Urinary bladder (tissue), 3 donors: ENCODE measurements at regions not wholly inside any gene's neighbourhood (a gene's known extent, or its start where the extent isn't known, plus 50 kb on each side); places are given as distances from the start of the nearest gene placed in this dataset.

Source experiments
- DNase-seq: peaks from one replicate; pipeline ENCODE4 v3.0.0-alpha.2; 2015; ENCODE audit errors: extremely low spot score
- H3K27ac ChIP-seq: one replicate; pipeline ENCODE4 v1.5.1; 2013; ENCODE audit warnings: low read depth, mild to moderate bottlenecking, moderate library complexity
- H3K36me3 ChIP-seq: one replicate; pipeline ENCODE4 v1.6.1; 2013; ENCODE audit warnings: mild to moderate bottlenecking, moderate library complexity; ENCODE audit not compliant: insufficient read depth
- H3K4me1 ChIP-seq: one replicate; pipeline ENCODE4 v1.6.1; 2013; ENCODE audit warnings: mild to moderate bottlenecking, moderate library complexity; ENCODE audit not compliant: insufficient read depth
- H3K4me3 ChIP-seq: one replicate; pipeline ENCODE4 v1.5.1; 2013; ENCODE audit warnings: low read depth, low read length
- WGBS: extraction: QIAGEN DNeasy Blood & Tissue Kit; methylation state at CpG from one replicate; pipeline ENCODE4 v1.1.7; 2013; 5-methylcytosine and 5-hydroxymethylcytosine counted together
- donor health status: healthy with polysubstance abuse.
- donor health status: healthy.

DNA sequence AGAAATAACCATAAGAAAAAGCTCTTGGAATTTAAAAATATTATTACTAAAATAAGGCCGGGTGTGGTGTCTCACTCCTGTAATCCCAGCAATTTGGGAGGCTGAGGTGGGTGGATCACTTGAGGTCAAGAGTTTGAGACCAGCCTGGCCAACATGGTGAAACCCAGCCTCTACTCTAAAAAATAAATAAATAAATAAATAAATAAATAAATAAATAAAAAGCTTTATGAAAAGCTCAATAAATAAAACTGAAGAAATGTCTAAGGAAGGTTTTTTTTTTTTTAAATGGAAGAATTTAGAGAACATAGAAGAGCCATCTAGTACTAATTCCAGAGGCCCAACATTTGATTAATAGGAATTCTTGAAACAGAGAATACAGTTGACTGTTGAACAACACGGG, 249.1 kb upstream of the PROX1 start:
- H3K27ac ChIP-seq, result no peak overlapping the region
- no peak overlapping the region for H3K4me3 ChIP-seq
- H3K4me1 ChIP-seq, result no peaks in the 10 kb centered on the region
- H3K36me3 ChIP-seq, result no peaks in the 10 kb centered on the region
- DNase-seq, result no peak
- WGBS, result 92% methylated on average over 2 of the region's 2 CpGs

DNA sequence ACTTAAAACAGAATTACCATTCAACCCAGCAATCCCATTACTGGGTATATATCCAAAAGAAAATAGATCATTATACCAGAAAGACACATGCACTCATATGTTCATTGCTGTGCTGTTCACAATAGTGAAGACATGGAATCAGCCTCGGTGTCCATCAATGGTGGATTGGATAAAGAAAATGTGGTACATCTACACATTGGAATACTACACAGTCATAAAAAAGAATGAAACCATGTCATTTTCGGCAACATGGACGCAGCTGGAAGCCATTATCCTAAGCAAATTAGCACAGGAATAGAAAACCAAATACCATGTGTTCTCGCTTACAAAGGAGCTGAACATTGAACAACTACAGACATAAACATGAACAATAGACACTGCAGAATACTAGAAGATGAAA, 244.8 kb upstream of the PROX1 start:
- H3K4me1 ChIP-seq, result no peaks in the 10 kb centered on the region
- H3K4me3 ChIP-seq, result no peak overlapping the region
- H3K36me3 ChIP-seq, result no peaks in the 10 kb centered on the region
- no peak for DNase-seq
- 83% methylated on average over 4 of the region's 4 CpGs for WGBS
- H3K27ac ChIP-seq, result no peak overlapping the region

DNA sequence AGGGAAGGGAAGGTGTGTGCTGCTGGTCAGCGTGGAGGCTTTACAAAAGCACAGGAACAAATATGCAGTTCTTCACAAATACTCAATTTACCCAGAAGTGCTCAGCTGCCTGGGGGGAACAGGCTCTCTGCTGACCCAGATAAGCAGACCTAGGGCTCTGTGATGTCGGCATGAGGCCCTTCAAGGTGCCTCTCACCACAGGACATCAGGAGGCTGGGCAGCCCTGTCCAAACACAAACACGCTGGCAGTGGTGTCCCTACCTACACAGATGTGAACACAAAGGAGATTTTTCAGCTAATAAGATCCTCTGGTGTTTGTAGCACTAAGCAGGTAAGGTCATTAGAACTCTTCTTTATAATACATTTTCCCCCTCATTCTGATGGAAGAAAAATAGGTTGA, 243.0 kb upstream of the PROX1 start:
- DNase-seq, result no peak
- H3K4me1 ChIP-seq, result no peaks in the 10 kb centered on the region
- no peak overlapping the region for H3K27ac ChIP-seq
- no peak overlapping the region for H3K4me3 ChIP-seq
- 60% methylated on average over 3 of the region's 3 CpGs for WGBS
- H3K36me3 ChIP-seq, result no peaks in the 10 kb centered on the region

DNA sequence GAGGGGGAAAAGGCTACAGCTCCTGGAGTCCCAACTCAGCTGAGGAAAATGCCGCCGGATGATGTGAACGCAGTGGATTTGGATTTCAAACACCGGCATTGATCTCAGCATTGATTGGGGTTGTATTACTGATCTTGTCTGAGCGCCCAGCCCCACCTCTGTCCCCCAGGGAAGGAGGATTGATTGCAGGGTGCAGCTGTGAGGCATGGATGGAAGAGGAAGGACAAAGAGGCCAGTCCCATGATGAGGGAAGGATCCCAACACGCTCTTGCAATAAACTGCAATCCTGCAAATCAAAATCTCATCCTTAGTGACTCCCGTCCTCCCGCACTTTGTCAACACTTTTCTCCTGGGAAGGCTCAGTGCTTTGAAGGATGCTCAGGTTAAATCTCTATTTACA, 242.3 kb upstream of the PROX1 start:
- Histone ChIP-seq H3K27ac (no peak overlapping the region), H3K4me3 (no peak overlapping the region), H3K4me1 (no peaks in the 10 kb centered on the region), H3K36me3 (no peaks in the 10 kb centered on the region)
- no peak for DNase-seq
- 91% methylated on average over 8 of the region's 8 CpGs for WGBS

DNA sequence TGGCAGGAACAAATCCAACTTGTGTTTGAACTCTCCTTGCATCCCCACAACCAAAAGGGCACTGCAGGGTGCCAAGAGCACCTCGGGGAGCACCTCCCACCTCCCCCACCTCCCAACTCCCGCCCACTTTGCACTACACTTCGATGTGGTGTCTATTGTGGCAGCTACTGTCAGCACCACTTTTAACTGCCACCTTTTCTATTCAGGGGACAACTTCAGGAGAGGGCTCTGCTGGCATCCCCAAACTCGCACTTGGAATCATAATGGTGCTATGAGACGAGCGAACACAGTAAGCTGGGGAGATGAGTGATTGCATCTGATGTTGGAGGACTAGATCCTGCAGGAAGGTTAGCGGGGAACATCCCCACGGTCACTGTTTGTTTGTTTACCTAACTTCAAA, 238.2 kb upstream of the PROX1 start:
- 80% methylated on average over 8 of the region's 8 CpGs for WGBS
- H3K36me3 ChIP-seq, result no peaks in the 10 kb centered on the region
- no peaks in the 10 kb centered on the region for H3K4me1 ChIP-seq
- DNase-seq, result no peak
- H3K4me3 ChIP-seq, result no peak overlapping the region
- no peak overlapping the region for H3K27ac ChIP-seq

DNA sequence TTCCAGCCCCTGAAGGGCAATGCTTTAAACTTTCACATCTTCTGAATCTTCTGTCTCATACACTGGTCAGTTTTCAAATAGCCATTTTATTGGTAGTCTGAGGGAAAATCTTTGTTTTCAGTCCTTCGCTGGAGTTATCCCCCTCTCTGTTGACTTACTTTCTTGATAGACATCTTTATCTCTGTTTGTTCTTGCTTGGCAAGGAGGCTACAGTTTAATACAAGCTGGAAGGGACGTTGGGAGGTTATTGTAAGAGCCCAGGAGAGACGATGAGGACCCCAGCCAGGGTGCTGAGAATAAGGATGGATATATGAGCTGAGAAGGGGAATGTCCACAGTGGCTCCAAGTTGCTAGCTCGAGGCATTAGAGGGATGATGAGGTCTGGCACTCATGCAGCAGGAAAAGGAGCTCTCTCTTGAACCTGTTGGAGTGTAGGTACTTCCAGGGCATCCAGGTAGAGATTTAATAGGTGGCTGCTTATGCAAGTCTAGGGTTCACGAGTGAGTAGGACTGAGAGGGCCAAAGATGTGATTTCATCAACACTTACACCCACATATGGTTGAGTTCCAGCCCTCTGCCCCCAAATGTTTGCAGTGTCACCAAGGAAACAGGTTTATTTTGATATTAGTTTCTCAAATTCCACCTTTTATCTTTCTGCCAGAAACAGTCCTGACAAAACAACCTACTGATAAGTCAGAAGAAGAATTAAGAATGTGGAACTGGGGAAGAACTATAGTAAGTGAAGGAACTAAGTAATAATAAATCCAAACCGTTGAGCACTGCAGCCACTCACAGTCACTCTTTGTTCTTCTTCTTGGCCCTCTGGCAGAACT, 237.3 kb upstream of the PROX1 start:
- 24% methylated on average over 6 of the region's 6 CpGs for WGBS
- no peak for DNase-seq

DNA sequence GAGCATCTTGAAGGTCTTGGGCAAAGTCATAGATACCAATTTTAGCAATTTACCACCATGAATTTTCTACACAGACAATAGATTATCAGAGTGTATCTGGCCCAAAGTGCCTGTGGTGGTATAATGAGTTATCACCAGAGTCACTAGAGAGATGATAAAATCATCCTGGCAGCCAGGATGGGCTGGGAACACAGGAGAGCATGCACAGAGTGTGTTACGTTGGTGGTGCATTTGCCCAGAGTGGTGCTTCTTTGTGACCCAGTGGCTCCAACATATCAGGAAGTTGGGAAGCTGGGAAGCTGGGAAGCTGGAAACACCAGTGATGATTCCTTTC, 236.7 kb upstream of the PROX1 start:
- H3K4me3 ChIP-seq, result no peak overlapping the region
- DNase-seq, result no peak
- no peak overlapping the region for H3K27ac ChIP-seq
- WGBS, result 69% methylated on average over 1 of the region's 1 CpG
- H3K4me1 ChIP-seq, result no peaks in the 10 kb centered on the region
- H3K36me3 ChIP-seq, result no peaks in the 10 kb centered on the region

More for the DNA sequence above, 237.3 kb upstream of the PROX1 start:
- Histone ChIP-seq H3K36me3 (no peaks in the 10 kb centered on the region), H3K4me3 (no peak overlapping the region), H3K4me1 (no peaks in the 10 kb centered on the region), H3K27ac (no peak overlapping the region)

DNA sequence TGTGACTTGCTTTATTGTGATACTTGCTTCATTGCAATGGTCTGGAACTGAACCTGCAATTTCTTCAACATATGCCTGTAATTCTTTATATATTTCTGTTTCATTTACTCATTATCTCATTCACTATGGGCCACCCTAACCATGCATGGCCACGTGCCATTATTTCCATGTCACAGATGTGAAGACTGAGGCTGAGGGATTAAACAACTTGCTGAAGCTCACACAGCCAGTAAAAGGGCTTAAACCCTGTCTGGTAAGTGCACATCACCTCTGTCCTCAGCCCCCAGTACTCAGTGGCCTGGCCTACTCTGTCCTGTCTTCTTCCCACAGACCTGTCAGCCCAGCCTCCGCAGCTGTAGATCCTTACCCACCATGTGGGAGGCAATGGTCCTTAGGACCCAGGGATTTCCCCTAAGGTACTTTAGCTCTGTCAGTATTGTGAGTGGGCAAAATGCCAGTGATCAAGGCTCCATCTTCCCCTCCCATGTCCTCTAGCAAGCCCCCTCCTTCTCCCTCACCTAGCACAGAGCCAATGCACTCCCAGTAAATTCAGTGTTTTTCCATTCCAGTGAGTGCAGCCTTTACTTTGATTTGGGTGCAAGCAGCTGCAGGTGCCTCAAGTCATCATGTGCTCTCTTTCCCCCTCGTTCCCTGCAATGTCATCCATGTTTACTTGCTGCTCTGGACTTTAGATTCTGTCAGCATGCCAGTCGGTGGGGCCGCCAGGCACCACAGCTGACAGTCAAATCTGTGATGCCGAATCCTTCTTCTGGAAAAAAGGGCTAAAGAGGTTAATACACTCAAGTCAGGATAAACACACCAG, 228.2 kb upstream of the PROX1 start:
- WGBS, result 56% methylated on average over 6 of the region's 6 CpGs
- no peak overlapping the region for H3K4me3 ChIP-seq
- DNase-seq, result no peak

DNA sequence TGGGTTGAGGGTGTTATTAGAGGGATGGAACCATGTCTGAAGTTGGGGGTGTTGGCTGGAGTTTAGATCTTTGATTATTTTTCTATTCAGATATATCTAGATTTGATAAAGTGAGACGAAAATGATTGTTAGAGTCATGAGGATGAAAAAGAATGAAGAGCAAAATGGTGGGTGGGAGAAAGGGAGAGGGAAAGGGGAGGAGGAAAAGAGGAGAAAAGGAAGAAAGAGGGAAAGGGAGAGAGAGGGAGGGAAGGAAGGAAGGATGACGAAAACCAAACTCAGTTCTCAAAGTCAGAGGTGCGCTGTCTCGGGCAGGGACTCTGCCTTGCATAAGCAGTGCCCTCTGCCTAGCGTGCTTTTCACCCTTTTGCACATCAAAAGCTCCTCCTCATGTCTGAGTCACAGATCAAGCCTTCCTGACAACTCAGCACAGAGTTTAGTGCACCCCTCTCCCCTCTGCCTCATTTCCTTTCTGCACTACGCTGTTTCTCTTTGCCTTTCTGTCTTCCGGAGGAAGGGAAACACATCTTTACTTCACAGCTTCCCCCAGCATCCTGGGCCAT, 225.8 kb upstream of the PROX1 start:
- Histone ChIP-seq H3K36me3 (no peaks in the 10 kb centered on the region), H3K27ac (no peak overlapping the region), H3K4me3 (no peak overlapping the region), H3K4me1 (no peaks in the 10 kb centered on the region)
- WGBS, result 38% methylated on average over 7 of the region's 7 CpGs
- DNase-seq, result no peak

More for the DNA sequence above, 228.2 kb upstream of the PROX1 start:
- Histone ChIP-seq H3K4me1 (no peaks in the 10 kb centered on the region), H3K36me3 (no peaks in the 10 kb centered on the region), H3K27ac (no peak overlapping the region)

DNA sequence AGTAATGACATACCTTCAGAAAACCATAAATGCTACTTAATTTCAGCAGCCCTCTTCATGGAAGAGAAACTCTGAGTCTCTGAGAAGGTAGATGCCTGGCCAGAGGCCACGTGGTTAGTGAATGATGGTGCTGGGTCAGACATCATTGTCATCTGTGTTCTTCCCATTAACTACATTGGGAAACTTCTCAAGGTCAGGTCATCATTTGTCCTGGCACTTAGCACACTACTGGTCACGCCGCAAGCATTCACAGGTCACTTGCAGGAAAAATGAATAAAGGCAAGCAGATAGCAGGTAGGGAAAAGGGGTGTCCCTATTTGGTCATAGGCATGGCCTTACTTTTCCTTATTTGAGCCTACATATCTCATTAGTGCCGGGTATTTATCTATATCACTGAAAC, 220.1 kb upstream of the PROX1 start:
- H3K36me3 ChIP-seq, result no peaks in the 10 kb centered on the region
- H3K4me3 ChIP-seq, result no peak overlapping the region
- 91% methylated on average over 4 of the region's 4 CpGs for WGBS
- no peaks in the 10 kb centered on the region for H3K4me1 ChIP-seq
- no peak for DNase-seq
- no peak overlapping the region for H3K27ac ChIP-seq

DNA sequence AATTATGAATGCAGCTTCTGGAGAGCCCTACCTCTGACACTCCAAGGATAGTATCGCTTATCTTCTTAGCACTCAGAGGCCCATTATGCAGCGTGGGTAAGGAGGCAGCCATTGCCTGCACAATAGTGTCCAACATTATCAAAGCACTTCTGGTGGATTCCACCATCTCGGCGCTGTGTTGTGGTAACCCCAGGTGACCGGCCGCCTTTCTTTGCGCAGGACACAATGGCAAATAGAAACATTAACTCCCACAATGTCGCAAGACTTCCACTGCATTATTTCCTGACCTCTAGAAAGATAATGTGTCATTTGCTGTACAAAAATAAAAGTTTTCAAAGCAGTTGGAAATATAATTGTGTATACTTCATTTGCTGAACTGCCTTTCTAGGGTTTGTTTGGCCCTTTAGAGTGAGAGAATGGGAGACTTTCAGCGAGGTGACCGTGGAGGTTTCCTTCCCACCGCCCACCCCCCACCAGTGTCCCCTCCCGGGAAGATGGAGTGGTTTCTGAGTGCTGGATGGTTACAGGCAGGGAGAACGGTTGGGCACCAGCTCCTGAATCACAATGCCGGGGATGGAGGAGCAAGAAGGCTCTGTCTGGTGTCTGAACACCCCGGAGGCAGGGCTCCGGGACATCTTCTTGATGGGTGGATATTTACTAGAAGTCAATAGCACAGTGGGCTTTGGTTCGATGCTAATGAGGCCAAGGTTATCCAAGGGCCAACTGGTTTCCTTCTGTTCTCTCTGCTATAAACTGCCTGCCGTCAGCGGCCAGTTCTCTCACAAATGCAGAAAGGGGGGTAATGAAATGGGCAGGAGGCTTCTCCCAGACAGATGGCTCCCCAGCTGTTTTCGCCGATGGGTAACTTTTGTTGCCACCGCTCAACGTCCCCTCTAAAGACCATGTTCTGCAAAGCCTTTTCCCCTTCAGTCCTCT, 215.4 kb upstream of the PROX1 start:
- H3K4me3 ChIP-seq, result no peak overlapping the region
- H3K27ac ChIP-seq, result no peak overlapping the region
- WGBS, result 67% methylated on average over 23 of the region's 23 CpGs
- H3K4me1 ChIP-seq, result no peaks in the 10 kb centered on the region
- H3K36me3 ChIP-seq, result no peaks in the 10 kb centered on the region
- DNase-seq, result no peak

DNA sequence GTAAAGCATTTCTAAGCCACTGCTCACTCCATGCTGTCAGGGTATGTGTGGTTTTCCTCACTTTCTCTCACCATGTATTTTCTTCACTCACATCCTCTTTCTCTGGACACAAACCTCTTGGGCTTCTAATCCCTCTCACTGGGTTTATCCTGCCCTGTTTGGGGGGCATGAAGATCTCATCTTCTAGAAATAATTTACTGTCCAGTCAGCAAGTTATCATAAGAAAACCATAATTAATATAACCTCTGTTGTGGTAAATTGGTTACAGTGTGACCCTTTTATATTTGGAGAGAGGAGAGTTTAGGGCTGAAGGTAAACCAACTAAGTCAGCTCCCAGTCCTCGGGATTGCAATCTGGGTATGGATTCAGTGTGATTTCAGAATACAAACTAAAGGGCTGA, 213.8 kb upstream of the PROX1 start:
- no peak overlapping the region for H3K27ac ChIP-seq
- no peak overlapping the region for H3K4me3 ChIP-seq
- DNase-seq, result no peak
- no peaks in the 10 kb centered on the region for H3K4me1 ChIP-seq
- H3K36me3 ChIP-seq, result no peaks in the 10 kb centered on the region
- 81% methylated on average over 1 of the region's 1 CpG for WGBS

DNA sequence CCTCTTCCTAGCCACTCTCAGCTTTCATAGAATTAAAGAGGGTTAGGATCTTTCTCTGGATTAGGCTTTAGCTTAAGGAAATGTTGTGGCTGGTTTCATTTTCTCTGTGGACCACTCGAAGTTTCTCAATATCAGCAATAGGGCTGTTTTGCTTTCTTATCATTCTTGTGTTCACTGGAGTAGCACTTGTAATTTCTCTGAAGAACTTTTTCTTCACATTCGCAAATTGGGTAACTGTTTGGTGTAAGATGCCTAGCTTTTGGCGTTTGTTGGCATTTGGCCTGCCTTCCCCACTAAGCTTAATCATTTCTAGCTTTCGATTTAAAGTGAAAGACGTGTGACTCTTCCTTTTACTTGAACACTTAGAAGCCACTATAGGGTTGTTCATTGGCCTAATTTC, 210.8 kb upstream of the PROX1 start:
- no peak for DNase-seq
- Histone ChIP-seq H3K36me3 (no peaks in the 10 kb centered on the region), H3K4me1 (no peaks in the 10 kb centered on the region), H3K4me3 (no peak overlapping the region), H3K27ac (no peak overlapping the region)
- 87% methylated on average over 5 of the region's 5 CpGs for WGBS
